ENCODE measurements at regions not wholly inside any gene's neighbourhood (a gene's known extent, or its start where the extent isn't known, plus 50 kb on each side); places are given as distances from the start of the nearest gene placed in this dataset.
"Not testable (repeated sequence)": the region's sequence is repeated elsewhere in the genome, so short reads cannot be mapped to it uniquely, and the experiment has no call there.

DNA sequence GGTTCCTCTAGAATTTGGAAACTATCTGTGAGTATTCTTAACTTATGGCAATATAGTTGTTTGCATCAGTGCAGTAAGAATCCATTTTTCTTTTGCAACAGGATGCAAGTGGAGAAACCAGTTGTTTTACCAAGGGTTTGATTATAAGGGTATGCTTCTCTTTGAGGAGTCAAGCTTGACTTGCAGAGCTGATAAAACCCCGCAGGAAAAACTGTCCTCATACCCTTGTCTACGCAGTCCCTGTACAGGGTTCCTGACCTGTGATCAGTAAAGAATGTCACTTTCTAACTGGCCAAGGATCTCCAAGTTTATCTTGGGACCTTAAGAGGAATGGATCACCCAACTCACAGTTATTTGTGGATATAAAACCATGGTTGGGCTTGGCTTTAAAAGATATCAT is 161.1 kb upstream of the OLIG3 start:
- no peak for DNase-seq (ENCODE audit: low read depth in 2 of 2)

DNA sequence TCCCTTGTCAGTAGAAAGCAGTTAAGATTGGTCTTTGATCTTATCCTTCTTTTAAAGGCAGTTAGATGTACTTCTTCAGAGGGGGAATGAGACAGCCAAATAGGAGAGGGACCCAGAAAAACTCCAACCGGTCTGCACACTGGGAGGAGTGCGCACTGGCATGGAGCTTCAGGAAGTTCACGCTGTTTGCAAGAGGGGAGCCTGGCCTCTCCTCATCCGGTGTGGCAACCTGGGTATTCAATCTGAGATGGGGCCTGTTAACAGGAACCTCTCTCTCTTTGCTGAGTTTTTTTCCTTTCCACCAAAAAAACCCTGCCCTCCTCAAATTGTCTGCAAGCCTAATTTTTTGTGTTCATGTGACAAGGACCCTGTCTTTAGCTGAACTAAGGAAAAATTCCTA is 162.5 kb upstream of the OLIG3 start:
- no peak for DNase-seq (ENCODE audit: low read depth in 2 of 2)

DNA sequence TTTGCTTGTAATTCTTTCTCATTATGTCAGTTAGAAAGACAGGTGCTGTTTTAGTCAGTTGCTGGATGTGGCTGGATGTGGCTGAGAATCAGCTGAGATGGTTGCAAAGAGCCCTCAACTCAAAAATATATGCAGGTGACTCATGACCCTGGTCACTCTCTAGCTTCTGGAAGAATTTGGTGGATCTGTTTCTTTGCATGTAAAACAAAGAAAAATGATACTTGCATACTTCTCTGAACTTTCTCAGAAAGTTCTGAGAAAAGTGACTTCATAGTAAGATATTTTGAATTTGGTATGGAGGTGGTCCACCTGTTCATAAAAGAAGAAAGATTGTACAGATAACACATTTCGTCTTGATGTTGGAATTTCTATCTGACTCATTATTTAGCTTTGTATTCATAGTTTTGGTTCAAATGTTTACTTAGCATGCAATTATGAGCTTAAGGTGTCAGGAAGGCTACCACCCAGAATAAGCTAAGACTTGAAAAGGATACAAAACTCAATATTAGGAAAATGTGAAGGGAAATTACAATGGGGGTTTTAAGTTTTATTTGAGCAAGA is 163.2 kb upstream of the OLIG3 start:
- DNase-seq (ENCODE audit: low read depth in 2 of 2): peak in 1 of 2 donors; percentile 39

DNA sequence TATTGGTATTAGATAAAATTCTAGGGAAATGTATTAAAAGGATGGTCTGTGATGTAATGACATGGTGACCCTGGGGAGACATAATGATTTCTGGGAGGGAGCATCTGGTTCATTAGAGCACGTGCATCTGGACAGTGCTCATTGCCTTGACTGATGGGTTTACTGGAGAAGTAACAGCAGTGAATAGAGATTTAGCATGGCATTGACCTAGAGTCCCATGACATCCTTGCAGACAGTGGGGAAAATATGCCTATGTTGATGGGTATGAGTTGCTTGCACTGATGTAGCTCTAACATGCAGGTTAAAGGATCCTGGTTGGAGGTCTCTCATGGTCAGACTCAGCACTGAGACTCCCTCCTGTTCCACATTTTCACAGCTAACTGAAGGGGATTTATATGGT is 164.1 kb upstream of the OLIG3 start:
- no peak for DNase-seq (ENCODE audit: low read depth in 2 of 2)

DNA sequence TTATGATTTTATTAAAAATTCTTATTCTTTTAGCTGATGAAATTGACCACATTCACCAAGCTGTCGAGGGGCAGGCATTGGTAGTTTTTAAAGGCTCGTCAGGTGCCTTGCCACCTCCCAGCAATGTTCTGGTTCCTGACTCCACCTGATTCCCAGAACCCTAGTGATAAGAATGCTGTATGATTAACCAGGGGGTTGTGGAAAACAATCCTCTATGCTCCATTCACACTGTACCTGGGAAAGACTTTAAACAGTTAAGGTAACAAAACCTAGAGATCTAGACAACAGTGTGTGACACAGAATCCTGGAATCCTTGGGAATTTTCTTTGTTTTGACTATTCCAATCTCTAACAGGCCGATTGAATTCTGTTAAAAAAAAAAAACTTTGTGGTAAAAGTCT is 165.7 kb upstream of the OLIG3 start:
- no peak for DNase-seq (ENCODE audit: low read depth in 2 of 2)

DNA sequence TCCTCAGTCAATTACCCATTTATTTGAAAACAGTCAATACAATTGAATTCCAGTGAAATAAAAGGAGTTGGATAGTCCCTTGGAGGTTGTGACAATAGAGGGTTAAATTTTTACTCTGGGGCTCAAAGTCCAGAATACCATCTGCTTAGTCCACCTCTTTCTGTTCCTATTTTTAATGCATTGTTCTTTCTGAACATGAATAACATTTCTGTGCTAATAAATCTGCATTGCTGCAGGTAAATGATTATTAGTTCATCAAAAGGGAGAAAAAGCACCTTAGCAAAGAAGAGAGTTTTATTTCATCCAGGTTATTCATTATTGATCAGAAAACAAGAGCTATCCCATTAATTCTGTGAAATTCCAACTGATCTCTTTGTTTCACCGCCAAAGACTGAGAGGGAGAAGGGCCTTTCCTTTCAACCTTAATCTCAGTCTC is 166.1 kb upstream of the OLIG3 start:
- no peak for DNase-seq (ENCODE audit: low read depth in 2 of 2)

DNA sequence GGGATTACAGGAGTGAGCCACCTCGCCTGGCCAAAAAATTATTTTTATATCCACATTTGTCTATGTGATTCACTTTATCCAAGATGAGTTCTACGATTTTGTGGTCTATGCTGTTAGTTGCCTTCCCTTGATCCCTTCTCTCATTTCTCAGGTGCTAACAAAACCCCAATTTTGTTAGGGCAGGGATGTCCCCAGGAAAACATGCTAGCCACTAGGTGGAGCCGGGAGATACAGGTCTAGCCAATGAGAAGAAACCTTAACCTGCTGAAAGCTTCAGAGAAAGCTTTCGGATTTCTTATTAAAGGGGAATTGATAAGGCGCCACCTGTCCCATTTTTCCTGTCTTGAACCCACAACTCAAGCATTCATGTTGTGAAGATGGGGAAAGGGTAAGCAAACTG is 167.4 kb upstream of the OLIG3 start:
- DNase-seq (ENCODE audit: low read depth in 2 of 2): peak; percentile 32 to 57

DNA sequence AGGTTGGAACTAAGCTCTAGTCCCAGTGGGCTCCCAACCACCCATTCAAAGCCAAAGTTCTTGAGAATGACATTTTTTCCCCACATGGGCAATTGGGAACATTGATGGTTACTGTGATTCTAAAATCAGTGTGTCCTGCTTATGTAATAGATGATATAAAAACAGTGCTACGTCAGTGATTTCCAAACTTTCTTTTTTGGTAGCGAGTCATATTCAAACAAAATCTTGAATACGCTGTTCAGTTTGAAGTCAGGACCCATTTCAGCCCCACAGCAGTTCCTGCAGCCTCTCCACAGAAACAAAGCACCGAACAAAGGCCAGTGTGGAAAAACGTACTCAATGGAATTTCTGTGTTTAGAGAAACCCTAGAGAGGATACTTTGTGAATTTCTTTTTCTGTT is 170.0 kb upstream of the OLIG3 start:
- no peak for DNase-seq (ENCODE audit: low read depth in 2 of 2)

DNA sequence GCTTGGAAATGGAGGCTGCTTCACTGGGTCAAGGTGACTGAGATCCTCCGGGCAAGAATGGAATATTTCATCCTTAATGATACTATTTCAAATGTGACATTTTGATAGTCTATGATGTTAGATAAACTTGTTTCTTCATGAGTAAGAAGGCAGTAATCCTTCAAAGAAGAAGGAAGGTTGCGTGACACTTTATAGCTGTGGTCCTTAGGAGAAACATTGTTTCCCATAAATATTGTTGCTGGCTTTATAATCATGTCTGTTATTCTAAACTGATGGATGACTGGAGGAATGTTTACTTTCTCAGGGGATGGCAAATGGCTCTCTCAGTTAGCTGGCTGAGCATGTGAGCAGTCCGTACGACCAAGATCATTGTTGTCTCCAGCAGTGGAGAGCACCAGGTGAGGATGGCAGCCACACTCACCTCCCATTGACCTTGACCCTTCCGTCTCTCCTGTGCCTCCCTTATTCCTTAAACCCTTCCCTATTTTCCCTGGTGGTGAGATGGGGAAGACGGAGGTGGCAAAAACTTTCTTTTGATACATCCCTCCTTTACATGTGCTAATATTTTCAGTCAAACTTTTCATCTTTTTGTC is 171.2 kb upstream of the OLIG3 start:
- DNase-seq (ENCODE audit: low read depth in 2 of 2): no peak

DNA sequence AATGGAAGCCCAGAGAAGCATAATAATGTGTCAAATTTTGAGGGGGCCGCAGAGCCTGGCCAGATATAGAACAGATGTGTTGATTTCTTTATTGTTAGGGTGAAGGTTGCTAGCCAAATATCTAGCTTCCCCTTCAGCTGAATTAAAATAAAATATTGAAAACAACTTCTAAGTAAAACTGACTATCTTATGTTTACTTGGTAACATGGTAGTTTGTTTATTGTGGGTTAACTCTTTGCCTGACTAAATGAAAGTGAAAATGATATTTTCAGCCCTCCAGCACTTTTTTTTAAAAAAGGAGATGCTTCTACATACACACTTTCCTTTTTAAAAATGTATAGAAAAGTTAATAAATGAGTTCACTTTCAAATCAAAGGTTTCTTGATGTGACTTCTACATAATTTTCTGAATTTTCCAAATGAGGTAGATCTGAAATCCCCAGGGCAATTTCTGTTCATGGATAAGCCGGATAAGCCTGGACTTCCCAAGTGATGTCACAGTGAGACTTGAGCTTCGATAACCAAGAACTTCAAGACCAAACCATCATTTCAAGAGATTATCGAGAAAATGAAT is 172.1 kb upstream of the OLIG3 start:
- DNase-seq (ENCODE audit: low read depth in 2 of 2): no peak

DNA sequence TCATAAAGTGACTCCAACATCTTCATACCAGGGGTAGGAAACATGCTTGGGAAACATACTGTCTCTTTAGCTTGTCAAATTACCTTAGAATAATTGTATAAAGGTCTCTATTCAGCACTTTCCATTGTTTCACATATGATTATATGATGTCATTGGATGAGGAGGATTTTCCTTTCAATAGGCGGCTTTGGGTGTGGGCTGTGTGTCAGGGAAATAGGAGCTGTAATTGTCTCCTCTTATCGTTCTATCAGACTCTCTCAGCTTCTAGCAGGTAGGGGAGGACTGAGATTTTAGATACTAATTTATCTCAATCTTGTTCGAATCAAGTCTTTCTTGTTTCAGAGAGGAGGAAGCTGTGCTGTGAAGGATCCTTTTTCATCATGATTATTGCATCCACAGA is 179.4 kb upstream of the OLIG3 start:
- DNase-seq (ENCODE audit: low read depth in 2 of 2): no peak

DNA sequence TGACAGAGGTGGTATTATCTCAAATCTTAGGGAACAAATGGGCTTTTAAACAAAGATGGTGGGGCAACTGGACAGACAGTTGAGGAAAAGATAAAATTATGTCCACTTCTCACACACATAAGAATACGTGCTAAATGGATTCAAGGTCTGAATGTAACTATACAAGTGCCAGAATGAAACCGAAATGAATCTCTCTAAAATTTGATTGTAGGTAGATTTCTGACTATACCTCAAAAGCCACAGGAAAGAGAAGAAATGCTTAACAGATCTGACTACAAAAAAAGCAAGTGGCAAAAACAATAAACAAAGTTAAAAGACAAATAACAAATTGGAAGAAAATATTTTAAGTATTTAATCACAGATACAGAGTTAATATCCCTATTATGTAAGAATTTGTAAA is 182.7 kb upstream of the OLIG3 start:
- no peak for DNase-seq (ENCODE audit: low read depth in 2 of 2)

DNA sequence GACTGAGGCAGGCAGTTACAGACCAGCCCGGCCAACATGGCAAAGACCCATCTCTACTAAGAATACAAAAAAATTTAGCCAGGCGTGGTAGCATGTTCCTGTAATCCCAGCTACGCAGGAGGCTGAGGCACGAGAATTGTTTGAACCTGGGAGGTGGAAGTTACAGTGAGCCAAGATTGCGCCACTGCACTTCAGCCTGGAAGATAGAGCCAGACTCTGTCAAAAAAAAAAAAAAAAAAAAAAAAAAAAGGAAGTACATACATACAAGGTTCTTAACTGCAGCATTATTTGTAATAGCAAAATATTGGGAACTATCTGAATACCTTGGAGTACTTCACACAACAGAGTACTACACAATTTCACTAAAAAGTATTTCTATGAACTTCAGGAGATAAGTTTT is 183.5 kb upstream of the OLIG3 start:
- DNase-seq (ENCODE audit: low read depth in 2 of 2): no peak

DNA sequence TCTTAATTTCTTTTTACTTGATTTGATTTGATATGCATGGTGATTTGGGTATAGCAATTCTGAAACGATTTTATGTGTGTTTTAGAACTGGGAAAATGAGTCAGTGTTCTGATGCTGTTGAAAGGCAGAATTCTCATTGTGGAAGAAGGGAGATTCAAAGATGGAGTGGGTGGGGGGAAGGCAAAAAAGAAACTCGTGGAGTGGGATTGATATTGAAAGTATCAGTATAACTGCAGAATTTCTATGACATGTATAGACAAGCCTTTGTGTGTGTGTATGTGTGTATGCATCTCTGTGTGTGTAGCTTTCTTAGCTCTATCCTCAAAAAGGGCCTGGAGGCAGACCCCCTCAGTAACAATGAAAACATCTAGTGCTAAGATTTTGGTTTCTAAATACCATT is 184.3 kb upstream of the OLIG3 start:
- DNase-seq (ENCODE audit: low read depth in 2 of 2): no peak

DNA sequence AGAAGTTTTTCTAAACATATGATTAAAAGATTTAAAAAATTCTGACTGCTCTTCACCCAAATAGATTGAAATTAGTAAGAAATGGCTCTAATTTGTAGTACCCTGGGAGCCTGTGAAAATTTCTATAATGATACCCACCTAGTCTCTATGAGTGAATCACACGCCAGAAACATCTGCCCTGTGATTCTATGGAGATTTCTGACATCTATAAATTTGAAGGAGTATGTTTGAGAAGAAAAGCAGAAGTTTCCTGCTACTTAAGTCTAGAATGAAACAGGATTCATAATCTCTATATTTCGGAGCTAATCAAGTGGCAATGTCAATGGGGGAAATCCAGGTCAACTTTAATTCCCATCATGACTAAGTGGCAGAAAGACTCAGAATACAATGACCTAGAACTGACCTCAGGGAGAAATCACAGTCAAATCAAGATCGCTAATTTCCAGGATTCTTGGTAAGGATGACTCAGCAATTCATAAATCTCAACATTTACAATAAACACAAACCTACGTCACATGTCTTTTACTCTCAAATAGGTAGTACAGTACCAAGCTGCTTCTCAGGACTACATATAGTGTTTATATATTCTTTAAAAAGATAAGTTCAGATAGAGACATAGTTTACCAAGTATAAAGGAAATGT is 186.2 kb upstream of the TNFAIP3 start:
- no peak for DNase-seq (ENCODE audit: low read depth in 2 of 2)

DNA sequence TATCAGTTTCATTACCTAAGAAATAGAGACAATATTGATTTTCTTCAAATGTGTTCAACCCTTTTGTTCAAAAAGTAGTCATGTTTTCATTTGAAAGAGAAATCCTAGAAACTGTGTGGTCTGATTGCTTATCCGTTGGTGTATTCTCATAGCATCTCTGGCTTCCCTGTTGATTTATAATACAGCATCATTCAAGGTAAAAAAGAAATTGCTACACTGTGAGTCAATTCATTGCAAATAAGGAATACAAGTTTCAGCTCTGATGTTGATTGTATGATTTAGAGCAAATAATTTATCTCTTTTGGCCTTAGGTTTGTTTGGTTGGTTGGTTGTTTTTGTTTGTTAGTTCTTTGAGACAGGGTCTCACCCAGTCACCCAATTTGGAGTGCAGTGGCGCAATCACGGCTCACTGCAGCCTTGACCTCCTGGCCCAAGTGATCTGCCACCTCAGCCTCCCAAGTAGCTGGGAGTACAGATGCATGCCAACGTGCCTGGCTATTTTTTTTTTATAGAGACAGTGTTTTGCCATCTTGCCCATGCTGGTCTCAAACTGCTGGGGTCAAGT is 185.5 kb upstream of the TNFAIP3 start:
- no peak for DNase-seq (ENCODE audit: low read depth in 2 of 2)

DNA sequence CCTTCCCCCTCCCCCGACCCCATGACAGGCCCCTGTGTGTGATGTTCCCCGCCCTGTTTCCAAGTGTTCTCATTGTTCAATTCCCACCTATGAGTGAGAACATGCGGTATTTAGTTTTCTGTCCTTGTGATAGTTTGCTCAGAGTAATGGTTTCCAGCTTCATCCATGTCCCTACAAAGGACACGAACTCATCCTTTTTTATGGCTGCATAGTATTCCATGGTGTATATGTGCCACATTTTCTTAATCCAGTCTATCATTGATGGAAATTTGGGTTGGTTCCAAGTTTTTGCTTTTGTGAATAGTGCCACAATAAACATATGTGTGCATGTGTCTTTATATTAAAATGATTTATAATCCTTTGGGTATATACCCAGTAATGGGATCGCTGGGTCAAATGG is 184.4 kb upstream of the TNFAIP3 start:
- not testable (repeated sequence) for DNase-seq (ENCODE audit: low read depth in 2 of 2)

DNA sequence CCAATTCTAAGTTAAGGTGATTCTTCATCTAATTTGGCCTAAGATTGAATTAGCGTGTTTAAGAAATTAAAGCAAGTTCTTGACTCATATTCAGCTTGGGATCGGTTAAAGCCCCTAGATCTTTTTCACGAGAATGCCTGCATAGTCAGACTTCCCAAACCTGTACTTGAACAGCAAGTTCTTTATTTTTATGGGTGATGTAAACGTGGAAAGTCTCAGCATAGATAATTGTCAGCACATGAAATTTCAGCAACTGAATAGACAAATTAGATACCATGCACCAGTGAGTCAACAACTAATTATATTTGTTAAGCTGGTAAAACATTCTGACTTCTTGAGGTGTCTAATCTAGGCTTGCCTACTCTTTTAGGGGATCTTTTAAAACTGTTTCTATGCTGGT is 183.1 kb upstream of the TNFAIP3 start:
- no peak for DNase-seq (ENCODE audit: low read depth in 2 of 2)

DNA sequence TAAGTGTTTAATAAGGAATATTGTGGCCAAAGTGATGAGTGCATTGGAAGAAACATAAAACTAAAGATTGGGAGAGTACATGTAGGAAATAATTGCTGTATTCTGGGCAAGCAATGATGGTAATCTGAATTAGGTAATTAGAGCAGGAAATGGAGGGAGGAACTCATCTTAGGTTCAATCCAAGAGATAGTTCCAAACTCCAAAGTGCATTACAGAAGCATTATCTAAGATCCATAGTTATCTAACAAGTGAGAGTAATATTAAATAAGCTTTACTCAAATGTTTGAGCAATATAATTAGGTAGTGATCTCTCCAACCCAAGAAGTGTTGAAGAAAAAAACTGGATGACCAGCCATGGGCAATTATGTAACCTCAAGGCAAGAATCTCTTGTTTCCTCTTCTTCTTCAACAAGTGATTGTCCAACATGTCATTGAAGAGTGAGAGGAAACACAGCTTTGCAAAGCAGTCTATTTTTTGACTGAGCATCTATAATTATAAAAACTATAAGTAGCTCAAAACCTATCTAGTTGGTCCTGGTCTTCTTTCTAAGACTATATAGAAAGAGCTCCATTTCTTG is 181.2 kb upstream of the TNFAIP3 start:
- DNase-seq (ENCODE audit: low read depth in 2 of 2): no peak

DNA sequence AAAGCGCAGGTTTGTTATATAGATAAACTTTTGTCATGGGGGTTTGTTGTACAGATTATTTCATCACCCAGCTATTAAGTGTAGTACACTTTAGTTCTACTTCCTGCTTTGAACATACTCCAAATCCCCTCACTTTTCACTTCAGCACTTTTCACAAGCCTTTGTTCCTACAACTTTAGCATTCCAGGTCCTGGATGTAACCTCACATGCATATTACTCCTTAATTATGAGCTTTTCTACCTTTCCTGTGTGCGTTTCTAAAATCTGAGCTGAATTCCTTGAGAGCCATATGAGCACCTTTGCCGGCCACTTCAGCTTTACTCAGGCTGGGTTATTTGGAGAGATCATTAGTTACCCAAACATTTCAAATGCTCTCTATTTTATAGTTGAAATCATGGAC is 179.2 kb upstream of the TNFAIP3 start:
- DNase-seq (ENCODE audit: low read depth in 2 of 2): no peak

DNA sequence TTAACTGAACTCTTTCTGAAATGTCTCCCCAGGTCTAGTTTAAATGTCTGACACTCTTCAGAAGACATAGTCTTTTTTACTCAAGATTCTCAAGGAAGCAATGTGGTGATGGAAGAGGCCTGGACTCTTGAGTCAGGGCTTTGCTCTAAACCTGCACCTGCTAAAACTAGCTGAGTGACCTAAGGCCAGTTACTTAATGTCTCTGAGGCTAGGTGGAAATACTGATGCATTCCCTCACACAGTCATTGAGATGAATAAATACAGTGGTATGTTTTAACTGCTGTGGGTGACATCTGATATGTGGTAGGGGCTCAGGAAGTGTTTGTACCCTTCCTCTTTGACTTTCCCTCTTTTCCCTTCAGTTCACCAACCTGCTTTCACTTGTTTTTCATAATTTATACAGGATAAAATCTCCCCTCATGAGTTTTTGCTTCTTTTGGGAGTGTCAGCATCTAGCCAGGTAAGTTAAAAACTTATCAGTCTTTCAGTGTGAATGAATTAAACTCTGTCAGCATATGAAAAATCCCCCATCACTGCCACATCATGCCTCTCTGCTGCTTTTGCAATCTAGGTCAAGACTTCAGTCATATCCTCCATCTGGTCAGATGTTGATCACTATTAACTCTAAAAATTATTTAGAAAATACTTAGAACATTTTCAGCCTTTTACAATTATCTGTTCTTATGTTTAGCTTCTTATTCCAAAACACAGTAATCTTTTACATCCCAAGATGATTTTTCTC is 178.7 kb upstream of the TNFAIP3 start:
- DNase-seq (ENCODE audit: low read depth in 2 of 2): no peak

DNA sequence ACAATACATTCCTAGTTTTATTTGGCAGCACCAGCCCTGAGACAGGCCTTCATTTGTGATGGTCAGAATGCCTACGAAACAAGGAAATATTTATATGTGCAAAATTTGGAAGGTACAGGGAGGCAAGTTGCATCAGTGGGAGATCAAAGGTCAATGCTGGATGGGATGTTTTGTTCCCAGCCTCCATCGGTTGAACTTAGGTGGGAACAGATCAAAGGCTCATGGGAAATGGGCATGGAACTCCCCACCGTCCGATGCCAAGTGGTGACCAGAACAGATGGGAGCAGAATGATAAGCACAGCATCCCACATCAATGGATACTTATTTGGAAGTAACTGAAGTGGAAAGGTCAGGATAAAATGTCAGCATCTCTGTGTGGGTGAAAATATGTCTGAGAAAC is 177.7 kb upstream of the TNFAIP3 start:
- no peak for DNase-seq (ENCODE audit: low read depth in 2 of 2)
